PFSK-1 (cell line): ENCODE measurements at regions not wholly inside any gene's neighbourhood (a gene's known extent, or its start where the extent isn't known, plus 50 kb on each side); places are given as distances from the start of the nearest gene placed in this dataset.

Experiments used
- FOXP2 ChIP-seq: optimal IDR thresholded peaks from 2 replicates; pipeline ENCODE3; 2011; ENCODE audit warnings: borderline replicate concordance, control low read depth, inconsistent platforms; ENCODE audit not compliant: insufficient read depth; ENCODE audit errors: extremely low read length, extremely low read depth
- POLR2AphosphoS5 ChIP-seq: IDR thresholded peaks from 2 replicates; pipeline ENCODE4 v1.6.1; 2012; ENCODE audit warnings: low read depth, mild to moderate bottlenecking, control low read depth, low read length, moderate library complexity
- REST ChIP-seq, 2 experiments: IDR thresholded peaks; 2 replicates each; pipeline versions ENCODE4 v1.6.1 to v1.8.0; 2011 to 2012; ENCODE audit warnings: low read depth in 2 of 2, low read length in 2 of 2, control low read depth in 1 of 2, inconsistent platforms in 1 of 2, mild to moderate bottlenecking in 1 of 2, moderate library complexity in 1 of 2; ENCODE audit not compliant: insufficient read depth in 1 of 2
- SIN3A ChIP-seq: IDR thresholded peaks from 2 replicates; pipeline ENCODE4 v1.6.1; 2012; ENCODE audit warnings: mild to moderate bottlenecking, low read length, moderate library complexity, borderline replicate concordance; ENCODE audit not compliant: insufficient read depth
- TAF1 ChIP-seq: IDR thresholded peaks from 2 replicates; pipeline ENCODE4 v1.6.1; 2012; ENCODE audit warnings: low read length, control low read depth, borderline replicate concordance; ENCODE audit not compliant: insufficient read depth

DNA sequence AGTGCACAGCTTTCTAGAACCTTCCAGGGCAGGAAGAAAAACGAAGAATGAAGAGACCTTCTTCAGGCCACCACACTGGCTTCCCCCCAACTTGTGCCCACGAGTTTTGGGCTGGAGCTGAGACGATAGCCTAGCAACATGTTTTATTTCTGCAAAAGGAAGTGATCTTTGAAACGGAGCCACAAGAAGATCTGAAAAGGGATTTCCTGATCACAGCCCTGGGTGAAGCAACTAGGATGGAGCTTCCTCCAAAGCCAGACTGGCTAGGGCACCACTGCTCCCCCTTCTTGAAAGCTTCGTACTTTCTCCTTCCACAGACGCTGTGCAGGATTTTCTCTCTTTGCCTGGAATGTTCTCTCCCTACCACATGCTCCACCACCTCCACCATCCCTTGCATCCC, 418.3 kb downstream of the MED13L start:
- TF ChIP-seq SIN3A (no peak), POLR2AphosphoS5 (no peak), REST (IDR thresholded peaks at IDR 0.05; ENCODE audit: insufficient read depth in 1 of 2, low read depth in 2 of 2, low read length in 2 of 2) (no peak), TAF1 (no peak), FOXP2 (no peak)

- TF ChIP-seq SIN3A, result no peak
- TF ChIP-seq REST (IDR thresholded peaks at IDR 0.05; ENCODE audit: insufficient read depth in 1 of 2, low read depth in 2 of 2, low read length in 2 of 2), result no peak
- TF ChIP-seq FOXP2, result no peak
- no peak for TF ChIP-seq POLR2AphosphoS5
- TF ChIP-seq TAF1, result no peak
These were observed 419.6 kb downstream of the MED13L start for GRCh38 chr12:115857923-115858322.

DNA sequence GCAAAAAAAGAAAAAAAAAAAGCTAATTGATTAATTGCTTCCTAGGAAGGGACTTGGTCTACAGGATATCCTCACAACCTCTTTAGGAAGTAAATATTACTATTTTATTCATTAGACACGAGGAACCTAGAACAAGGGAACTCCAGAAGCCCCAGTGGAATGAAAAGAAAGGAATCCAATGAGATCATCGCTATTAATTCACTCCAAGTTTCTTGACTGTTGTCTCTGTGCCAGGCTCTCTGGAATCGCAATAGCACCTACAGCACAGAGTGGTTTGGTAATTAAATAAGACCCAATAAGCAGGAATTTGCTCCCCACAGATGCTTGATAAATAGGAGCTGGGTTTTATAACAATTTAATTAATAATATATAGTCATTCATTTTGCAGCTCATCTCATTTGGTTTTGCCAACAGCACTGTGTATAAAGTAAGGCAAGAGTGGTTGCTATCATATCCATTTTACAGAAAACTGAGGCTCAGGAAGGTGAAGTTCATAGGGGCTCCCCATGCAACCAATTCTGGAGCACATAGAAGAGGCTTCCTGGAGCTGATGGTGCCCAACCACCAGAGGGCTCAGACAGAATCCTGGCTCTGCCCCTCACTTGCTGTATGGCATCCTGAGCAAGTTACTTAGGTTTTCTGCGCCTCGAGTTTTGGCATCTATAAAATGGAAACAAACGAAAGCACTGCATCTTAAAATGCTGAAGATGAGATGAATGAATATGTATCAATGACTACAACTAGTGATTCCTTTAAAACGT, 420.2 kb downstream of the MED13L start:
- TF ChIP-seq POLR2AphosphoS5, result no peak

GRCh38 chr12:115852054-115852453, 425.4 kb downstream of the MED13L start:
- no peak for TF ChIP-seq REST (IDR thresholded peaks at IDR 0.05; ENCODE audit: insufficient read depth in 1 of 2, low read depth in 2 of 2, low read length in 2 of 2)
- no peak for TF ChIP-seq TAF1
- TF ChIP-seq POLR2AphosphoS5, result no peak
- TF ChIP-seq SIN3A, result no peak
- no peak for TF ChIP-seq FOXP2

GRCh38 chr12:115850957-115851356, 426.5 kb downstream of the MED13L start:
- TF ChIP-seq REST (IDR thresholded peaks at IDR 0.05; ENCODE audit: insufficient read depth in 1 of 2, low read depth in 2 of 2, low read length in 2 of 2) (no peak), POLR2AphosphoS5 (no peak), FOXP2 (no peak), SIN3A (no peak), TAF1 (no peak)
